ENCODE measurements at regions not wholly inside any gene's neighbourhood (a gene's known extent, or its start where the extent isn't known, plus 50 kb on each side); places are given as distances from the start of the nearest gene placed in this dataset.

- Histone ChIP-seq H3K9ac (ENCODE audit: control insufficient read depth, insufficient read depth, low read length) (no peak overlapping the region), H4K20me1 (ENCODE audit: control insufficient read depth, insufficient read depth) (no peaks in the 10 kb centered on the region), H3K4me1 (ENCODE audit: control insufficient read depth, insufficient read depth, low read length) (peaks cover 3% of the 10 kb centered on the region; the same call in 1 of the 2 replicates), H2AFZ (ENCODE audit: control insufficient read depth, low read depth, low read length) (no peak overlapping the region), H3K79me2 (ENCODE audit: control insufficient read depth, insufficient read depth, low read length) (peaks cover 2% of the 10 kb centered on the region), H3K9me3 (replicated peaks; ENCODE audit: control insufficient read depth, insufficient read depth, low read length) (no peaks in the 10 kb centered on the region; the same call in 1 of the 3 replicates), H3K4me3 (no peak overlapping the region), H3K27ac (ENCODE audit: control insufficient read depth, insufficient read depth) (no peak overlapping the region), H3K4me2 (ENCODE audit: control insufficient read depth, insufficient read depth) (no peak overlapping the region), H3K27me3 (replicated peaks in 1 of 2; ENCODE audit: control insufficient read depth in 2 of 2, insufficient read depth in 2 of 2, low read length in 1 of 2) (no peaks in the 10 kb centered on the region), H3K36me3 (ENCODE audit: control insufficient read depth in 2 of 2, insufficient read depth in 2 of 2, low read length in 1 of 2) (no peaks in the 10 kb centered on the region)
- FAIRE-seq (no peak), DNase-seq (ENCODE audit: low read depth, low spot score) (no peak), ATAC-seq (no peak)
- 64% methylated on average over 7 of the region's 7 CpGs for WGBS (ENCODE audit: insufficient coverage, insufficient replicate concordance, low lambda C conversion rate, missing lambda C conversion rate)
- RAD21 ChIA-PET (ENCODE audit: unreplicated experiment) = interaction anchor here (0.8 kb wide), 1 partner anchor 20 kb away, joined by 4 read pairs; no protein-coding TSS in a partner anchor
- intact Hi-C loops (cut with micrococcal nuclease; ENCODE audit: unreplicated experiment) = no loop called here
- POLR2A ChIA-PET = no interaction called here
- TF ChIP-seq CBX3 (IDR thresholded peaks at IDR 0.05; ENCODE audit: borderline replicate concordance, low read depth) = no peak
- no peak for TF ChIP-seq TARDBP (IDR thresholded peaks at IDR 0.05; ENCODE audit: borderline replicate concordance)
- TF ChIP-seq SUZ12 (IDR thresholded peaks at IDR 0.05; ENCODE audit: unreplicated experiment) = no peak
- no peak for TF ChIP-seq ZNF24 (IDR thresholded peaks at IDR 0.05)
- TF ChIP-seq RAD21 (IDR thresholded peaks at IDR 0.05; ENCODE audit: insufficient read depth, low read depth, low read length) = no peak
- no peak for TF ChIP-seq ETV6 (conservative IDR thresholded peaks at IDR 0.05 in 1 of 2, IDR thresholded peaks at IDR 0.05 in 1 of 2; ENCODE audit: borderline replicate concordance in 1 of 2, low read depth in 1 of 2)
- TF ChIP-seq PAX5 (IDR thresholded peaks at IDR 0.05; ENCODE audit: borderline replicate concordance, low read depth, low read length) = no peak
- TF ChIP-seq ESRRA (IDR thresholded peaks at IDR 0.05; ENCODE audit: low read length) = no peak
- TF ChIP-seq CEBPB (IDR thresholded peaks at IDR 0.05; ENCODE audit: borderline replicate concordance in 1 of 2, low read depth in 2 of 2, low read length in 2 of 2) = no peak
- TF ChIP-seq RELB (IDR thresholded peaks at IDR 0.05; ENCODE audit: low read depth) = no peak
- TF ChIP-seq SMAD1 (IDR thresholded peaks at IDR 0.05; ENCODE audit: low read depth, partially characterized antibody) = no peak
- TF ChIP-seq LARP7 (IDR thresholded peaks at IDR 0.05) = no peak
- no peak for TF ChIP-seq NRF1 (conservative IDR thresholded peaks at IDR 0.05; ENCODE audit: low read depth, low read length)
- TF ChIP-seq BCLAF1 (IDR thresholded peaks at IDR 0.05) = no peak
- no peak for TF ChIP-seq ATF2 (IDR thresholded peaks at IDR 0.05; ENCODE audit: low read length)
- TF ChIP-seq SRF (IDR thresholded peaks at IDR 0.05; ENCODE audit: low read depth in 2 of 2, low read length in 2 of 2) = no peak
- TF ChIP-seq ZNF207 (IDR thresholded peaks at IDR 0.05; ENCODE audit: borderline replicate concordance) = no peak
- TF ChIP-seq BHLHE40 (IDR thresholded peaks at IDR 0.05; ENCODE audit: borderline replicate concordance in 1 of 2, low read depth in 2 of 2, low read length in 1 of 2) = no peak
- BruUV-seq (replicated peaks) = no TSS peak
- SMC1A ChIA-PET (ENCODE audit: uncharacterized antibody, unreplicated experiment) = interaction anchor here (1.0 kb wide), 1 partner anchor 61 kb away, joined by 5 read pairs; no protein-coding TSS in a partner anchor
- in situ Hi-C loops (cut with MboI) = no loop called here
- CTCF ChIA-PET = no interaction called here
These were observed 211.6 kb upstream of the SAMSN1 start for GRCh38 chr21:14757533-14758327.
